Left ventricle myocardium inferior (tissue), 1 donor: ENCODE measurements at regions not wholly inside any gene's neighbourhood (a gene's known extent, or its start where the extent isn't known, plus 50 kb on each side); places are given as distances from the start of the nearest gene placed in this dataset.

Experiments used
- DNase-seq: peaks from one replicate; pipeline ENCODE4 v3.0.0-alpha.2; 2020
- H3K27ac ChIP-seq: fragments of 200-600 bp; replicated peaks from 2 replicates; pipeline ENCODE4 v1.8.0; 2021
- H3K27me3 ChIP-seq: fragments of 200-600 bp; 2 replicates; pipeline ENCODE4 v1.8.0; 2021; ENCODE audit warnings: low read depth
- H3K36me3 ChIP-seq: fragments of 200-600 bp; 2 replicates; pipeline ENCODE4 v1.8.0; 2021
- H3K4me1 ChIP-seq: fragments of 200-600 bp; 2 replicates; pipeline ENCODE4 v1.8.0; 2021
- H3K4me3 ChIP-seq: fragments of 200-600 bp; 2 replicates; pipeline ENCODE4 v1.8.0; 2021; ENCODE audit warnings: mild to moderate bottlenecking, moderate library complexity
- H3K9me3 ChIP-seq: fragments of 200-600 bp; replicated peaks from 2 replicates; pipeline ENCODE4 v1.8.0; 2021
- intact Hi-C: fragments of 100-400 bp; cut with micrococcal nuclease; formaldehyde crosslinking; loops from one replicate; pipeline ENCODE4 v1.11.0; 2022
- TF ChIP-seq, protein P1 (sequence below): fragments of 200-600 bp; IDR thresholded peaks from 2 replicates; pipeline ENCODE4 v1.8.0; 2021; ENCODE audit warnings: antibody characterized with exemption, mild to moderate bottlenecking, borderline replicate concordance
- donor health status: DM: no; HTN: yes; CAD: no; lungs with severe emphysema.

DNA sequence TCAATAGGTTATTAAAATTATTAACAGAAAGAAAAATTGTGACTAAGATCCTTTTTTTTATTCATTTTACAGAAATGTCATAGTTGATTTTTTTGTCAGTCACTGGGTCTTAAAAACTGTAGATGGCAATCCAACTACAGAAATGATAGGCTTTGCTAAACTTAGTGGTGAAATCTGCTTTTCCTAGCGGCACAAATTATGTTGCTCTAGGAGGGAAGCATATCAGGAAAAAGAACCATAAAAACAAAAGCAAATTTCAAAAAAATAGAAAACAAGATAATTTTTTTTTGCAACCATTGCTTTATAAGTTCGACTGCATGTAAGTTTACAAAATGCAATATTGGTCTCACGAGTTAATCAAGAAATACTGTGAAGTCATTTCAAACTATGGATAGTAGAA lies 443.5 kb upstream of the IGFBP7 start:
- no peaks in the 10 kb centered on the region for H3K27me3 ChIP-seq
- no peaks in the 10 kb centered on the region for H3K36me3 ChIP-seq
- no peaks in the 10 kb centered on the region for H3K4me1 ChIP-seq
- no peak for DNase-seq
- intact Hi-C loops: no loop called here
- H3K4me3 ChIP-seq: no peak overlapping the region
- no peaks in the 10 kb centered on the region for H3K9me3 ChIP-seq
- H3K27ac ChIP-seq: no peak overlapping the region
- TF ChIP-seq, protein P1, sequence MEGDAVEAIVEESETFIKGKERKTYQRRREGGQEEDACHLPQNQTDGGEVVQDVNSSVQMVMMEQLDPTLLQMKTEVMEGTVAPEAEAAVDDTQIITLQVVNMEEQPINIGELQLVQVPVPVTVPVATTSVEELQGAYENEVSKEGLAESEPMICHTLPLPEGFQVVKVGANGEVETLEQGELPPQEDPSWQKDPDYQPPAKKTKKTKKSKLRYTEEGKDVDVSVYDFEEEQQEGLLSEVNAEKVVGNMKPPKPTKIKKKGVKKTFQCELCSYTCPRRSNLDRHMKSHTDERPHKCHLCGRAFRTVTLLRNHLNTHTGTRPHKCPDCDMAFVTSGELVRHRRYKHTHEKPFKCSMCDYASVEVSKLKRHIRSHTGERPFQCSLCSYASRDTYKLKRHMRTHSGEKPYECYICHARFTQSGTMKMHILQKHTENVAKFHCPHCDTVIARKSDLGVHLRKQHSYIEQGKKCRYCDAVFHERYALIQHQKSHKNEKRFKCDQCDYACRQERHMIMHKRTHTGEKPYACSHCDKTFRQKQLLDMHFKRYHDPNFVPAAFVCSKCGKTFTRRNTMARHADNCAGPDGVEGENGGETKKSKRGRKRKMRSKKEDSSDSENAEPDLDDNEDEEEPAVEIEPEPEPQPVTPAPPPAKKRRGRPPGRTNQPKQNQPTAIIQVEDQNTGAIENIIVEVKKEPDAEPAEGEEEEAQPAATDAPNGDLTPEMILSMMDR: no peak

DNA sequence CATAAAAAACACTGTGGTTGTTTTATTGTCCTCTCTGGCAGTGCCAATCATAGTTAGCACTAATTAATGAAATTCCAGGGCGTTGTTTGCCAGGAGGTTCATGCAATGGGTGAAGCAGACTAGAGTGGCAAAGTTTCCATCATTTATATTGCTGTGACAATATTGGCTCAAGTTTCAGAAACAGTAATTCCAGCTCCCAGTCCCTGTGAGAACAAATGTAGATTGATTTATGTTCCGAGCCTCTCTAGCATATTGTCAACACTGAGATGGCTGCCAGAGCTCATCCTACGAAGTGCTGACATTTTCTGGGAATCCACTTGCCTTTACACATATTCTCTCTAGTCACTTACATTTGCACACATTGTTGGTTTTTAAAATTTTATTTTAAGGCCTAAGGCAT lies 440.0 kb upstream of the IGFBP7 start:
- DNase-seq: no peak
- Histone ChIP-seq H3K9me3 (no peaks in the 10 kb centered on the region), H3K27ac (no peak overlapping the region), H3K4me3 (no peak overlapping the region), H3K27me3 (no peaks in the 10 kb centered on the region), H3K36me3 (no peaks in the 10 kb centered on the region), H3K4me1 (no peaks in the 10 kb centered on the region)
- intact Hi-C loops: no loop called here
- TF ChIP-seq, protein P1: no peak

DNA sequence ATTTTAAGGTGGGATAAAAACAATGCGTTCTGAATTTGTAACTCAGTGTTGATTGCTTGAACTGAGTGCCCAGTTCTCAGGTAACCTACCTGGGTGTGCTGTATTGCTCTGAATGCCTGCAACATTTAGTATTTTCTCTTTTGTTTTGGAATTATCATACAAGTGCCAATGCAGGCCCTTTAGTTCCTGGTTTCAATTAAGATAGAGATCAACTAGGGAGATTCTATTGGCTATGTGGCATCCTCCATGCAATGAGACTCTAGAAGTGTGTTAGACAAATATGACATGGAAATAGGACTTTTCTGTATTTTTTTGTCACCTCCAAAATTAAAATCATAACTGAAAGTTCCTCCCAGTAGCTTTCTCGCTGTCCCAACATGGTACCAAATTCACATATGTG lies 438.7 kb upstream of the IGFBP7 start:
- Histone ChIP-seq H3K4me3 (no peak overlapping the region), H3K27ac (no peak overlapping the region), H3K9me3 (no peaks in the 10 kb centered on the region), H3K36me3 (no peaks in the 10 kb centered on the region), H3K27me3 (no peaks in the 10 kb centered on the region), H3K4me1 (no peaks in the 10 kb centered on the region)
- TF ChIP-seq, protein P1: no peak
- intact Hi-C loops: no loop called here
- no peak for DNase-seq

- H3K4me3 ChIP-seq: no peak overlapping the region
- TF ChIP-seq, protein P1: no peak
- H3K4me1 ChIP-seq: no peaks in the 10 kb centered on the region
- no peaks in the 10 kb centered on the region for H3K9me3 ChIP-seq
- no peaks in the 10 kb centered on the region for H3K36me3 ChIP-seq
- intact Hi-C loops: no loop called here
- H3K27ac ChIP-seq: no peak overlapping the region
- no peak for DNase-seq
- H3K27me3 ChIP-seq: no peaks in the 10 kb centered on the region
Observed at GRCh38 chr4:57544811-57545654, 434.8 kb upstream of the IGFBP7 start.

- H3K27me3 ChIP-seq: no peaks in the 10 kb centered on the region
- peaks cover 8% of the 10 kb centered on the region for H3K4me1 ChIP-seq
- no peak overlapping the region for H3K27ac ChIP-seq
- intact Hi-C loops: no loop called here
- no peaks in the 10 kb centered on the region for H3K9me3 ChIP-seq
- TF ChIP-seq, protein P1: no peak
- no peak for DNase-seq
- no peaks in the 10 kb centered on the region for H3K36me3 ChIP-seq
- no peak overlapping the region for H3K4me3 ChIP-seq
Observed at GRCh38 chr4:57504797-57505530, 394.8 kb upstream of the IGFBP7 start.
